H1 (cell line): ENCODE measurements at regions not wholly inside any gene's neighbourhood (a gene's known extent, or its start where the extent isn't known, plus 50 kb on each side); places are given as distances from the start of the nearest gene placed in this dataset.

ENCODE experiments used
- CBX5 ChIP-seq: fragments of 300-800, 300-1000 bp; sonication (generic); IDR thresholded peaks from 2 replicates; pipeline ENCODE4 v1.7.1; 2016; ENCODE audit warnings: antibody characterized with exemption, low read length, low read depth
- EGR1 ChIP-seq: IDR thresholded peaks from 2 replicates; pipeline ENCODE4 v1.6.1; 2011; ENCODE audit warnings: low read depth, low read length, borderline replicate concordance
- PHF8 ChIP-seq: fragments of 200-600 bp; sonication (generic); conservative IDR thresholded peaks from 2 replicates; pipeline ENCODE4 v1.7.1; 2012; ENCODE audit warnings: low read depth, mild to moderate bottlenecking, inconsistent platforms, low read length, moderate library complexity
- POLR2A ChIP-seq, 2 experiments: IDR thresholded peaks; 1 replicate in 1 of 2; 2 replicates in 1 of 2; pipeline ENCODE4 v1.6.1; 2011; ENCODE audit warnings: low read depth in 2 of 2, low read length in 2 of 2, mild to moderate bottlenecking in 2 of 2; ENCODE audit errors: control extremely low read depth in 1 of 2
- RXRA ChIP-seq: IDR thresholded peaks from 2 replicates; pipeline ENCODE4 v1.6.1; 2011; ENCODE audit warnings: low read depth, mild to moderate bottlenecking, low read length, moderate library complexity; ENCODE audit not compliant: insufficient read depth
- SIX5 ChIP-seq: IDR thresholded peaks from 2 replicates; pipeline ENCODE4 v1.6.1; 2011; ENCODE audit warnings: mild to moderate bottlenecking, low read depth, low read length
- SRF ChIP-seq: IDR thresholded peaks from 2 replicates; pipeline ENCODE4 v1.6.1; 2011; ENCODE audit warnings: mild to moderate bottlenecking, low read depth, low read length, moderate library complexity
- TAF1 ChIP-seq: IDR thresholded peaks from 2 replicates; pipeline ENCODE4 v1.6.1; 2011; ENCODE audit warnings: mild to moderate bottlenecking, low read depth, low read length
- USF2 ChIP-seq: IDR thresholded peaks from 2 replicates; pipeline ENCODE4 v1.6.1; 2011; ENCODE audit warnings: low read length, improper control_type of control experiment
- TF ChIP-seq, protein P1 (sequence below): fragments of 300-600 bp; sonication (generic); IDR thresholded peaks from 2 replicates; pipeline ENCODE4 v1.7.1; 2012; ENCODE audit warnings: low read length, moderate library complexity, mild to moderate bottlenecking, inconsistent platforms; ENCODE audit not compliant: insufficient replicate concordance

- TF ChIP-seq, protein P1, sequence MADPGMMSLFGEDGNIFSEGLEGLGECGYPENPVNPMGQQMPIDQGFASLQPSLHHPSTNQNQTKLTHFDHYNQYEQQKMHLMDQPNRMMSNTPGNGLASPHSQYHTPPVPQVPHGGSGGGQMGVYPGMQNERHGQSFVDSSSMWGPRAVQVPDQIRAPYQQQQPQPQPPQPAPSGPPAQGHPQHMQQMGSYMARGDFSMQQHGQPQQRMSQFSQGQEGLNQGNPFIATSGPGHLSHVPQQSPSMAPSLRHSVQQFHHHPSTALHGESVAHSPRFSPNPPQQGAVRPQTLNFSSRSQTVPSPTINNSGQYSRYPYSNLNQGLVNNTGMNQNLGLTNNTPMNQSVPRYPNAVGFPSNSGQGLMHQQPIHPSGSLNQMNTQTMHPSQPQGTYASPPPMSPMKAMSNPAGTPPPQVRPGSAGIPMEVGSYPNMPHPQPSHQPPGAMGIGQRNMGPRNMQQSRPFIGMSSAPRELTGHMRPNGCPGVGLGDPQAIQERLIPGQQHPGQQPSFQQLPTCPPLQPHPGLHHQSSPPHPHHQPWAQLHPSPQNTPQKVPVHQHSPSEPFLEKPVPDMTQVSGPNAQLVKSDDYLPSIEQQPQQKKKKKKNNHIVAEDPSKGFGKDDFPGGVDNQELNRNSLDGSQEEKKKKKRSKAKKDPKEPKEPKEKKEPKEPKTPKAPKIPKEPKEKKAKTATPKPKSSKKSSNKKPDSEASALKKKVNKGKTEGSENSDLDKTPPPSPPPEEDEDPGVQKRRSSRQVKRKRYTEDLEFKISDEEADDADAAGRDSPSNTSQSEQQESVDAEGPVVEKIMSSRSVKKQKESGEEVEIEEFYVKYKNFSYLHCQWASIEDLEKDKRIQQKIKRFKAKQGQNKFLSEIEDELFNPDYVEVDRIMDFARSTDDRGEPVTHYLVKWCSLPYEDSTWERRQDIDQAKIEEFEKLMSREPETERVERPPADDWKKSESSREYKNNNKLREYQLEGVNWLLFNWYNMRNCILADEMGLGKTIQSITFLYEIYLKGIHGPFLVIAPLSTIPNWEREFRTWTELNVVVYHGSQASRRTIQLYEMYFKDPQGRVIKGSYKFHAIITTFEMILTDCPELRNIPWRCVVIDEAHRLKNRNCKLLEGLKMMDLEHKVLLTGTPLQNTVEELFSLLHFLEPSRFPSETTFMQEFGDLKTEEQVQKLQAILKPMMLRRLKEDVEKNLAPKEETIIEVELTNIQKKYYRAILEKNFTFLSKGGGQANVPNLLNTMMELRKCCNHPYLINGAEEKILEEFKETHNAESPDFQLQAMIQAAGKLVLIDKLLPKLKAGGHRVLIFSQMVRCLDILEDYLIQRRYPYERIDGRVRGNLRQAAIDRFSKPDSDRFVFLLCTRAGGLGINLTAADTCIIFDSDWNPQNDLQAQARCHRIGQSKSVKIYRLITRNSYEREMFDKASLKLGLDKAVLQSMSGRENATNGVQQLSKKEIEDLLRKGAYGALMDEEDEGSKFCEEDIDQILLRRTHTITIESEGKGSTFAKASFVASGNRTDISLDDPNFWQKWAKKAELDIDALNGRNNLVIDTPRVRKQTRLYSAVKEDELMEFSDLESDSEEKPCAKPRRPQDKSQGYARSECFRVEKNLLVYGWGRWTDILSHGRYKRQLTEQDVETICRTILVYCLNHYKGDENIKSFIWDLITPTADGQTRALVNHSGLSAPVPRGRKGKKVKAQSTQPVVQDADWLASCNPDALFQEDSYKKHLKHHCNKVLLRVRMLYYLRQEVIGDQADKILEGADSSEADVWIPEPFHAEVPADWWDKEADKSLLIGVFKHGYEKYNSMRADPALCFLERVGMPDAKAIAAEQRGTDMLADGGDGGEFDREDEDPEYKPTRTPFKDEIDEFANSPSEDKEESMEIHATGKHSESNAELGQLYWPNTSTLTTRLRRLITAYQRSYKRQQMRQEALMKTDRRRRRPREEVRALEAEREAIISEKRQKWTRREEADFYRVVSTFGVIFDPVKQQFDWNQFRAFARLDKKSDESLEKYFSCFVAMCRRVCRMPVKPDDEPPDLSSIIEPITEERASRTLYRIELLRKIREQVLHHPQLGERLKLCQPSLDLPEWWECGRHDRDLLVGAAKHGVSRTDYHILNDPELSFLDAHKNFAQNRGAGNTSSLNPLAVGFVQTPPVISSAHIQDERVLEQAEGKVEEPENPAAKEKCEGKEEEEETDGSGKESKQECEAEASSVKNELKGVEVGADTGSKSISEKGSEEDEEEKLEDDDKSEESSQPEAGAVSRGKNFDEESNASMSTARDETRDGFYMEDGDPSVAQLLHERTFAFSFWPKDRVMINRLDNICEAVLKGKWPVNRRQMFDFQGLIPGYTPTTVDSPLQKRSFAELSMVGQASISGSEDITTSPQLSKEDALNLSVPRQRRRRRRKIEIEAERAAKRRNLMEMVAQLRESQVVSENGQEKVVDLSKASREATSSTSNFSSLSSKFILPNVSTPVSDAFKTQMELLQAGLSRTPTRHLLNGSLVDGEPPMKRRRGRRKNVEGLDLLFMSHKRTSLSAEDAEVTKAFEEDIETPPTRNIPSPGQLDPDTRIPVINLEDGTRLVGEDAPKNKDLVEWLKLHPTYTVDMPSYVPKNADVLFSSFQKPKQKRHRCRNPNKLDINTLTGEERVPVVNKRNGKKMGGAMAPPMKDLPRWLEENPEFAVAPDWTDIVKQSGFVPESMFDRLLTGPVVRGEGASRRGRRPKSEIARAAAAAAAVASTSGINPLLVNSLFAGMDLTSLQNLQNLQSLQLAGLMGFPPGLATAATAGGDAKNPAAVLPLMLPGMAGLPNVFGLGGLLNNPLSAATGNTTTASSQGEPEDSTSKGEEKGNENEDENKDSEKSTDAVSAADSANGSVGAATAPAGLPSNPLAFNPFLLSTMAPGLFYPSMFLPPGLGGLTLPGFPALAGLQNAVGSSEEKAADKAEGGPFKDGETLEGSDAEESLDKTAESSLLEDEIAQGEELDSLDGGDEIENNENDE = no peak
- TF ChIP-seq SIX5 (no peak), SRF (no peak), PHF8 (no peak), CBX5 (no peak), EGR1 (no peak), TAF1 (no peak), RXRA (no peak), USF2 (no peak), POLR2A (IDR thresholded peaks at IDR 0.05; ENCODE audit: control extremely low read depth in 1 of 2, low read depth in 2 of 2, low read length in 2 of 2) (no peak)
Measured at GRCh38 chr11:12623869-12624268, 50.4 kb upstream of the TEAD1 start (continued).
